ENCODE measurements at regions not wholly inside any gene's neighbourhood (a gene's known extent, or its start where the extent isn't known, plus 50 kb on each side); places are given as distances from the start of the nearest gene placed in this dataset.

DNA sequence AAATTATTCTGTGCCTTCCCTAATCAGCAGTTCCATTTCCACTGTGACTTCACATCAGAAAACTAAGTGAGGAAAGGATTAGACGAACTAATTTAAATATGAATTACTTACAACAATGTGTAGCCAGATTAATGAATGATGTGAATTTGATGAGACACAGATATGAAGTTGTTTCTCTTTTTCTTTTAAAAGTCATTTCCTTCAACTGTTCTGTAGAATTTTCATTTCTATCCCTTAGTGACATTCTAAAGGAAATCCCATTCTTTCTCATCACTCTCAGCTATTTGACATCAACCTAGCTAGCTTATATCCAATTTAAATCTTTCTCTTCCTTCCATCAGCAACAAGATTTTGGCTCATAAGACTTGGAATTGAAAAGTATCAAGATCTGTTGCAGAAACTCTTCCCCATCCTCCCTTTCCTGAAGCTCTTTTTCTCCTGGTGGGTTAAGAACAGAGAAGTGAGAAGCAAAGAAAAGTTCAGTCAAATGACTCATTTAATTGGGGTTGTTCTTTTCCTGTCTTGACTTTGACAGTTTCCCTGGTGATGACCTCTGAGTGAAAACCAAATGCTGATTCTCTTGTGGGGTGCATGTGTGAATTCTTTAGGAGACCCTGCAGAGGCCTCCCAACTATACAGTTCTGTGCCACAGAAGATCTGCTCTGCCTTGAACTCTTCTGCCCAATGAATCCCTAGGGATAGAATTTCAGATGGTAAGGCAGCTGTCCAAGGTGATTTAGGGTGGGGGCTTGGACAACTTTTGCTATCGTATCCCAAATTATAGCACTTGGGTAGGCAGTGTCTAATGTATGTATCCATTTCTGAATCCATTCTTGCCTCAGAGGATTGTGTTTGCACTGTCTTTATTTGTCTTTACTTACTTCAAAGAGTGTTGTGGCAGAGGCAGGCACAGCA lies 232.5 kb upstream of the GPRIN3 start:
- TF ChIP-seq, protein P1, sequence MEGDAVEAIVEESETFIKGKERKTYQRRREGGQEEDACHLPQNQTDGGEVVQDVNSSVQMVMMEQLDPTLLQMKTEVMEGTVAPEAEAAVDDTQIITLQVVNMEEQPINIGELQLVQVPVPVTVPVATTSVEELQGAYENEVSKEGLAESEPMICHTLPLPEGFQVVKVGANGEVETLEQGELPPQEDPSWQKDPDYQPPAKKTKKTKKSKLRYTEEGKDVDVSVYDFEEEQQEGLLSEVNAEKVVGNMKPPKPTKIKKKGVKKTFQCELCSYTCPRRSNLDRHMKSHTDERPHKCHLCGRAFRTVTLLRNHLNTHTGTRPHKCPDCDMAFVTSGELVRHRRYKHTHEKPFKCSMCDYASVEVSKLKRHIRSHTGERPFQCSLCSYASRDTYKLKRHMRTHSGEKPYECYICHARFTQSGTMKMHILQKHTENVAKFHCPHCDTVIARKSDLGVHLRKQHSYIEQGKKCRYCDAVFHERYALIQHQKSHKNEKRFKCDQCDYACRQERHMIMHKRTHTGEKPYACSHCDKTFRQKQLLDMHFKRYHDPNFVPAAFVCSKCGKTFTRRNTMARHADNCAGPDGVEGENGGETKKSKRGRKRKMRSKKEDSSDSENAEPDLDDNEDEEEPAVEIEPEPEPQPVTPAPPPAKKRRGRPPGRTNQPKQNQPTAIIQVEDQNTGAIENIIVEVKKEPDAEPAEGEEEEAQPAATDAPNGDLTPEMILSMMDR (IDR thresholded peaks at IDR 0.05): no peak
- TF ChIP-seq POLR2A (IDR thresholded peaks at IDR 0.05): no peak
- no peak for TF ChIP-seq EP300 (IDR thresholded peaks at IDR 0.05)

Measured in ovary (tissue), 3 donors.